Fibroblast of lung (primary cell): ENCODE measurements at regions not wholly inside any gene's neighbourhood (a gene's known extent, or its start where the extent isn't known, plus 50 kb on each side); places are given as distances from the start of the nearest gene placed in this dataset.
"Not testable (repeated sequence)": the region's sequence is repeated elsewhere in the genome, so short reads cannot be mapped to it uniquely, and the experiment has no call there.

Experiments
- DNase-seq, 2 donors: peaks; one replicate each; pipeline versions ENCODE4 v3.0.0 to v3.0.0-alpha.2; 2010; ENCODE audit warnings: low read depth in 2 of 2
- H2AFZ ChIP-seq: 2 replicates; pipeline ENCODE4 v1.5.1; 2012; ENCODE audit warnings: low read length, control low read depth, inconsistent platforms
- H3K27ac ChIP-seq: 2 replicates; pipeline ENCODE4 v1.5.1; 2011; ENCODE audit warnings: low read length, control low read depth; ENCODE audit not compliant: insufficient read depth
- H3K27me3 ChIP-seq: 2 replicates; pipeline ENCODE4 v1.5.1; 2011; ENCODE audit warnings: mild to moderate bottlenecking, low read length; ENCODE audit not compliant: control insufficient read depth, insufficient read depth
- H3K36me3 ChIP-seq: 2 replicates; pipeline ENCODE4 v1.5.1; 2011; ENCODE audit warnings: low read length; ENCODE audit not compliant: control insufficient read depth, insufficient read depth
- H3K4me1 ChIP-seq: 2 replicates; pipeline ENCODE4 v1.5.1; 2011; ENCODE audit warnings: low read length; ENCODE audit not compliant: control insufficient read depth, insufficient read depth; ENCODE audit errors: extremely low read depth
- H3K4me2 ChIP-seq: 2 replicates; pipeline ENCODE4 v1.5.1; 2011; ENCODE audit warnings: low read length, control low read depth; ENCODE audit not compliant: insufficient read depth; ENCODE audit errors: extremely low read depth
- H3K4me3 ChIP-seq, 4 experiments: fragments of 200-600 bp in 1 of 4; sonication (generic) in 1 of 4; replicated peaks in 1 of 4; 2 replicates each; pipeline ENCODE4 v1.5.1; 2011 to 2016; ENCODE audit warnings: low read length in 4 of 4, low read depth in 3 of 4, mild to moderate bottlenecking in 3 of 4, control low read depth in 2 of 4, inconsistent platforms in 1 of 4, mixed read lengths in 1 of 4; ENCODE audit not compliant: insufficient read depth in 1 of 4; ENCODE audit errors: control extremely low read depth in 1 of 4
- H3K79me2 ChIP-seq: 2 replicates; pipeline ENCODE4 v1.5.1; 2012; ENCODE audit warnings: mild to moderate bottlenecking, low read length, inconsistent platforms; ENCODE audit not compliant: control insufficient read depth, insufficient read depth
- H3K9ac ChIP-seq: 2 replicates; pipeline ENCODE4 v1.5.1; 2011; ENCODE audit warnings: mild to moderate bottlenecking, low read length, control low read depth; ENCODE audit not compliant: insufficient read depth
- H3K9me3 ChIP-seq: 2 replicates; pipeline ENCODE4 v1.5.1; 2012; ENCODE audit warnings: low read depth, low read length; ENCODE audit not compliant: control insufficient read depth, insufficient read depth
- H4K20me1 ChIP-seq: 2 replicates; pipeline ENCODE4 v1.5.1; 2011; ENCODE audit warnings: low read length; ENCODE audit not compliant: control insufficient read depth, insufficient read depth; ENCODE audit errors: extremely low read depth
- CTCF ChIP-seq, 2 donors: IDR thresholded peaks in 1 of 2; conservative IDR thresholded peaks in 1 of 2; 1 replicate in 1 of 2; 2 replicates in 1 of 2; pipeline ENCODE4 v1.5.1; 2011 to 2012; ENCODE audit warnings: low read length in 2 of 2, control low read depth in 1 of 2, inconsistent platforms in 1 of 2, low read depth in 1 of 2, mild to moderate bottlenecking in 1 of 2
- EZH2 ChIP-seq: IDR thresholded peaks from 2 replicates; pipeline ENCODE4 v1.5.1; 2012; ENCODE audit warnings: low read length, control low read depth, mild to moderate bottlenecking; ENCODE audit errors: missing control alignments

GRCh38 chr7:113015034-113015645 lies 71.5 kb downstream of the GPR85 start:
- Histone ChIP-seq H3K9ac (no peak overlapping the region), H3K4me1 (no peaks in the 10 kb centered on the region), H4K20me1 (no peaks in the 10 kb centered on the region), H3K4me2 (no peak overlapping the region), H3K36me3 (no peaks in the 10 kb centered on the region), H3K4me3 (no peak overlapping the region), H2AFZ (no peak overlapping the region), H3K9me3 (no peaks in the 10 kb centered on the region), H3K79me2 (no peaks in the 10 kb centered on the region), H3K27me3 (no peaks in the 10 kb centered on the region), H3K27ac (no peak overlapping the region)
- peak; percentile 18 to 70 for DNase-seq
- TF ChIP-seq CTCF (conservative IDR thresholded peaks at IDR 0.05 in 1 of 2, IDR thresholded peaks at IDR 0.05 in 1 of 2; ENCODE audit: low read depth in 1 of 2, low read length in 2 of 2): peak in 1 of 2 donors; percentile 47
- no peak for TF ChIP-seq EZH2

DNA sequence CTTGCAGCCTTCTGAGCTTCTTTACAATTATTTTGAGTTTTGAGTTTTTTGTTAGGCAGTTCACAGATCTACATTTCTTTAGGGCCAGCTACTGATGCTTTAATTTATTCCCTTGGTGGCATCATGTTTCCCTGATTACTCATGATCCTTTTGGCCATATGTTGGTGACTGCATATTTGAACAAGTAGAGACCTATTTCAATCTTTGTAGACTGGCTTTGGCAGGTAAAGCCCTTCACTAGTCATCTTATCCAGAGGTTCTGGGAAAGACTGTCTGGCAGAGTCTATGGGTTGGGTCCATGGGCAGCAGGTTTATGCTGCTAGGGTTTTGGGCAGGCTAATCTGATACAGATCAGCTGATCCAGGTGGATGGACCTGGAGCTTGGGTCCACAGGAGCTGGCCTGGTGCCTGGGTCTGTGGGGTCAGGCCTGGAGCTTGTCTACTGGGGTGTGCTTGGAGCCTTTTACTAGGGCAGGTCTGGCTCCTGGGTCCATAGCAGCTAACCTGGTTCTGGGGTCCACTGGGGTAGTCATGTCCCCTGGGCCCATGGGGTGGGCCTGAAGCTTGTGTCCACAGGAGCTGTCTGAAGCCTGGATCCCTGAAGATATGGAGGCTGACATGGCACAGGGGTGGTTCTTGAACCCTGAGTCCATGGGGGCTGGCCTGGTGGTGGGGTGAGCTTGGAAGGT lies 72.7 kb downstream of the GPR85 start:
- no peak overlapping the region for H3K4me3 ChIP-seq

GRCh38 chr7:113012862-113013261 lies 73.8 kb downstream of the GPR85 start:
- H3K36me3 ChIP-seq, H3K27me3 ChIP-seq, H4K20me1 ChIP-seq: not testable (repeated sequence)

More for the DNA sequence above, 72.7 kb downstream of the GPR85 start:
- Histone ChIP-seq H3K27ac (no peak overlapping the region), H4K20me1 (no peaks in the 10 kb centered on the region), H3K36me3 (no peaks in the 10 kb centered on the region), H3K4me1 (no peaks in the 10 kb centered on the region), H3K27me3 (no peaks in the 10 kb centered on the region), H2AFZ (no peak overlapping the region), H3K9ac (no peak overlapping the region), H3K9me3 (no peaks in the 10 kb centered on the region), H3K79me2 (no peaks in the 10 kb centered on the region), H3K4me2 (no peak overlapping the region)
- DNase-seq: peak in 1 of 2 donors; percentile 3
- TF ChIP-seq CTCF (conservative IDR thresholded peaks at IDR 0.05 in 1 of 2, IDR thresholded peaks at IDR 0.05 in 1 of 2; ENCODE audit: low read depth in 1 of 2, low read length in 2 of 2): no peak
- no peak for TF ChIP-seq EZH2

More at GRCh38 chr7:113012862-113013261, 73.8 kb downstream of the GPR85 start:
- not testable (repeated sequence) for H2AFZ ChIP-seq, H3K4me1 ChIP-seq, H3K9me3 ChIP-seq, H3K4me2 ChIP-seq, H3K27ac ChIP-seq, H3K79me2 ChIP-seq, H3K9ac ChIP-seq, DNase-seq, H3K4me3 ChIP-seq
